HCT116 (cell line): ENCODE measurements at regions not wholly inside any gene's neighbourhood (a gene's known extent, or its start where the extent isn't known, plus 50 kb on each side); places are given as distances from the start of the nearest gene placed in this dataset.

Experiments
- POLR2A ChIP-seq: IDR thresholded peaks from 2 replicates; pipeline ENCODE4 v1.7.0; 2011; ENCODE audit warnings: borderline replicate concordance; ENCODE audit not compliant: insufficient read depth, insufficient read length; ENCODE audit errors: extremely low read depth
- TF ChIP-seq, protein P1 (sequence below), 3 experiments: fragments of 200-600 bp in 1 of 3; sonication (generic) in 1 of 3; IDR thresholded peaks in 2 of 3; conservative IDR thresholded peaks in 1 of 3; 2 replicates each; pipeline ENCODE4 v1.5.1; 2012 to 2017; ENCODE audit warnings: low read depth in 2 of 3, low read length in 2 of 3, antibody characterized with exemption in 1 of 3, borderline replicate concordance in 1 of 3, control low read depth in 1 of 3, mild to moderate bottlenecking in 1 of 3, mixed read lengths in 1 of 3, mixed run types in 1 of 3, moderate library complexity in 1 of 3; ENCODE audit not compliant: insufficient read depth in 1 of 3

GRCh38 chr5:4537489-4537888 is 602.6 kb upstream of the ADAMTS16 start:
- TF ChIP-seq, protein P1, sequence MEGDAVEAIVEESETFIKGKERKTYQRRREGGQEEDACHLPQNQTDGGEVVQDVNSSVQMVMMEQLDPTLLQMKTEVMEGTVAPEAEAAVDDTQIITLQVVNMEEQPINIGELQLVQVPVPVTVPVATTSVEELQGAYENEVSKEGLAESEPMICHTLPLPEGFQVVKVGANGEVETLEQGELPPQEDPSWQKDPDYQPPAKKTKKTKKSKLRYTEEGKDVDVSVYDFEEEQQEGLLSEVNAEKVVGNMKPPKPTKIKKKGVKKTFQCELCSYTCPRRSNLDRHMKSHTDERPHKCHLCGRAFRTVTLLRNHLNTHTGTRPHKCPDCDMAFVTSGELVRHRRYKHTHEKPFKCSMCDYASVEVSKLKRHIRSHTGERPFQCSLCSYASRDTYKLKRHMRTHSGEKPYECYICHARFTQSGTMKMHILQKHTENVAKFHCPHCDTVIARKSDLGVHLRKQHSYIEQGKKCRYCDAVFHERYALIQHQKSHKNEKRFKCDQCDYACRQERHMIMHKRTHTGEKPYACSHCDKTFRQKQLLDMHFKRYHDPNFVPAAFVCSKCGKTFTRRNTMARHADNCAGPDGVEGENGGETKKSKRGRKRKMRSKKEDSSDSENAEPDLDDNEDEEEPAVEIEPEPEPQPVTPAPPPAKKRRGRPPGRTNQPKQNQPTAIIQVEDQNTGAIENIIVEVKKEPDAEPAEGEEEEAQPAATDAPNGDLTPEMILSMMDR (IDR thresholded peaks at IDR 0.05 in 2 of 3, conservative IDR thresholded peaks at IDR 0.05 in 1 of 3; ENCODE audit: borderline replicate concordance in 1 of 3, insufficient read depth in 1 of 3, low read depth in 2 of 3, low read length in 2 of 3) = no peak
- no peak for TF ChIP-seq POLR2A
